ENCODE measurements at regions not wholly inside any gene's neighbourhood (a gene's known extent, or its start where the extent isn't known, plus 50 kb on each side); places are given as distances from the start of the nearest gene placed in this dataset.

DNA sequence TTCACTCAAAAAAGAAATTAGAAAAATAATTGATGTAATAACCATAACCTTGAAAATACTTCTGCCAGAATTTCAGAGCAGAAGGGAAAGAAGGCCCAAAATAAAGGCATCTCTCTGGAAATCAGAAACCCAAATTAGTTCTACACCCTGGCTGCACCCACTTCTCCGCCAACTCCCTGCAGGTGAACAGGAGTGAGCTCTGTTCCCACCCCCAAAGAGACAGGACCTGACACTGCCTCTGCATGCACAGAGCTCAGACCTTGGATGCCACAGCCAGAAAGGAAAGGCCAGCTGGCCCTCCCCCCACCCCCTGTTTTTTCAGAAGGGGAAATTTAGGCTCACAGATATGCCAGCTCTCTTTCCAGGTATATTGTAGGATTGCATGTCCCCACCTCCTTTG, 228.2 kb downstream of the BCL11B start:
- TF ChIP-seq, protein P1, sequence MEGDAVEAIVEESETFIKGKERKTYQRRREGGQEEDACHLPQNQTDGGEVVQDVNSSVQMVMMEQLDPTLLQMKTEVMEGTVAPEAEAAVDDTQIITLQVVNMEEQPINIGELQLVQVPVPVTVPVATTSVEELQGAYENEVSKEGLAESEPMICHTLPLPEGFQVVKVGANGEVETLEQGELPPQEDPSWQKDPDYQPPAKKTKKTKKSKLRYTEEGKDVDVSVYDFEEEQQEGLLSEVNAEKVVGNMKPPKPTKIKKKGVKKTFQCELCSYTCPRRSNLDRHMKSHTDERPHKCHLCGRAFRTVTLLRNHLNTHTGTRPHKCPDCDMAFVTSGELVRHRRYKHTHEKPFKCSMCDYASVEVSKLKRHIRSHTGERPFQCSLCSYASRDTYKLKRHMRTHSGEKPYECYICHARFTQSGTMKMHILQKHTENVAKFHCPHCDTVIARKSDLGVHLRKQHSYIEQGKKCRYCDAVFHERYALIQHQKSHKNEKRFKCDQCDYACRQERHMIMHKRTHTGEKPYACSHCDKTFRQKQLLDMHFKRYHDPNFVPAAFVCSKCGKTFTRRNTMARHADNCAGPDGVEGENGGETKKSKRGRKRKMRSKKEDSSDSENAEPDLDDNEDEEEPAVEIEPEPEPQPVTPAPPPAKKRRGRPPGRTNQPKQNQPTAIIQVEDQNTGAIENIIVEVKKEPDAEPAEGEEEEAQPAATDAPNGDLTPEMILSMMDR (IDR thresholded peaks at IDR 0.05; ENCODE audit: poor library complexity): no peak
- TF ChIP-seq EZH2 (IDR thresholded peaks at IDR 0.05; ENCODE audit: borderline replicate concordance): no peak
